HG03571 (cell line): ENCODE measurements at regions not wholly inside any gene's neighbourhood (a gene's known extent, or its start where the extent isn't known, plus 50 kb on each side); places are given as distances from the start of the nearest gene placed in this dataset.

Experiments used
- ATAC-seq: cut with Tn5 transposase; IDR thresholded peaks from one replicate; pipeline ENCODE4 v1.9.1; 2021; ENCODE audit not compliant: unreplicated experiment

DNA sequence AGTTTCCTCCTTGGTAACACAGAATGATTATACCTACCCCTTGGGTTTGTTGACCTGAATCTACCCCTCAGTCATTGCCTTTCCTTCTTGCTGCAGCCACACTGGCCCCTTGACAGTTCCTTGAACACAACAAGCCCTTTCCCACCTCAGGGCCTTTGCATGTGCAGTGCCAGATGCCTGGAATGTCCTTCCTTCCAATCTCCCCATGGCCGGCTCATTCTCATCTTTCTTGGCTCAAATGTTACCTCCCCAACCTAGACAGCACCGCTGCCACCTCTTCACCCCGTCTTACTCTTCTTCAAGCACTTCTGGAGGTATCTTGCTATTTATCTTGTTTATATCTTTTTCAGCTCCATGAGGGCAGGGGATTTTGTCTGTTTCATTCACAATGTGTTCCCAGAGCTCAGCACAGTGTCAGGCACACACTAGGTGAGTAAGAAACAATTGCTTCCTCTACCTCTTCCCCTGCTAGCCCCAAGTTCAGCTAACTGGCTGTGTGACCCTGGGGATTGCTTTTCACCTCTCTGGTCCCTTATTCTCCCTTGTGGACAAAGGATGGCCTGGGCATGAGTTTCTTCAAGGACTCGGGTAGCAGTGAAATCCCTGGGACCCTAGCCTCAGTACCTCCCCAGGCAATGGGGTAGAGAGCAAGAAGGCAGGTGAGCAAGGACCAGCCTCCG lies 121.5 kb downstream of the CEBPB start:
- no peak for ATAC-seq

DNA sequence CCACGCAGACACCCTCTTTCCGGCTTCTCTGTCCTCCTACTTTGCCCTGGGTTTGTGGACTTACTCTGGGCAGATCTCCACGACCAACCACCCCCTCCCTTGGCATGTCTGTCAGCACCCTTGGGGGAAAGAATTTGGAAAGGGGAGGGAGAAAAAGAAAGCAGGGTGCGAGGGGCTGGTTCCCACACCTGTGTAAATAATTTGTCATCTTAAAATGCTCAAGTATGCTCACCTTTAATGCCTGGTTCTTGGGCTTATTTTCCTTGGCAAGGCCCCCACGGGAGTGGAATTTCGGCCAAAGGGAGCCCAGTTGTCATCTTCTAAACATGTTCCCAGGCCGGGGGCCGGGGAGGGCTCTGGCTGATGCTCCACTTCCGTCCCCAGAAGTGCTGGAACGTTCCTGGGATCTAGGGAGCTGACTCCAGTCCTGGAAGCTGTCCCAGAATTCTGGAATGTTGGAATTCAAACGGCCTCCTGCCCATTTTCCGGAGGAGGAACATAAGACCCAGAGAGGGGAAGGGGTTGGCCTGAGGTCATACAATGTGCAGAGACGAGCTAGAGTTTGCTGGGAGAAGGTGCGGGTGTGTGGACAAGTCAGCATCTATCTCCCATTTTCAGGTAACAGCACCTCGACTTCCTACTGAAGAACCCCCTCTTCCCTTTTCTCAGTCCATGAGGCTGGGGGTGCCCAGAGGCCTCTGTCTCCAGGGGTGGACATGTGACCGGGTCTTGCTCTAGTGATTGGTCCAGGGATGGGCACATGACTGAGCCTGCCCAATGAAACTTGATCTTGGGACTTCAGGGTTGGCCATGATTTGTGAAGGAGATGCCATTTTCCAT lies 122.3 kb downstream of the CEBPB start:
- ATAC-seq = no peak

DNA sequence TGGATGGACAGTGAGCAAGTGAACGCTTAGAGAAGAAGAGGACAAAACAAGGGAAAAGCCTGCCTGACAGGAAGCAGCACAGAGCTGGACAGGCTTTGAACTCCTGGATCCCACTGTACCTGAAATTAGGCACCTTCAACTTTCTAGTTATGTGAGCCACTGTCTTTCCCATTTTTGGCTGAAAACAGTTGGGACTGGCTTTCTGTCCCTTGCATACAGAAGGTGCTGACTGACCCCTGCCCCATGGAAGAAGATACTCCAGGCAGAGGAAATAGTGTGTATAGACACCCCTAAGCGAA lies 122.8 kb downstream of the CEBPB start:
- ATAC-seq = no peak

DNA sequence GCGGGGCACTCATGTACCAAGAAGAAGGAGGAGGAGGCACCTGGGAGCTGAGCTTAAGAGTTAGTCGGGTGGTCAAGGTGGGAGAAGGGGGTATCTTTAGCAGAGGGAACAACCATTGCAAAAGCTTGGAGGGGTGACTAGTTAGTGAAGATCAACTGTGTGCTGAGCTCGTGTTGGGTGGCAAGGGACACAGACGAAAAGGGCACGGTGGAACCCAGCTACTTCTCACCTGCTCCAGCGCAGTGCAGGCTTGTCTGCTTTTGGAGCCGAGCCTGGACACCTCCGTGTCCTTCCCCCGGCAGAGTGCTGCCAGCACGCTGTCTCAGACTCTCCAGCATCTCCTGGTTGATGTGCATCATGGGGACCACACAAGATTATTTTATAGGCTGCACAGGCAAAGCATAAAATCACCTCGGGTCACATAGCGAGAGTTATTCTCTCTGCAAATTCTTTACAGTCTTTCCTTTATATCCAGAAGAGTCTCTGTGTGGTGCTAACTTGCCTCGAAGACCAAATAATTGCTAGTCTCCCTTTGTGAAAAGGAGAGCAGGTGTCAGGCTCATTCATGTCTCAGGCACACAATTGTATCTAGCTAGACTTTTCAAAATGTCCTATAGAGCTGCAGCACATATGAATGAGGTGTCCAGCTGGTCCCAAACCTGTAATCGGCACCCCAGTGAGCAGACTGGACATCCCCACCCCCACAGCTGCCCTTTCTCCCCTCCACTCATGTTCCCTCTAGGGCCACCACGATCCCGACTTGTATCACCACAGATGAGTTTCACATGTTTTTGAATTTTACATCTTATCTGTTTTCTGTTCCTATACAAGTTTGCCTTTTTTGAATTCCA lies 123.4 kb downstream of the CEBPB start:
- ATAC-seq = no peak

DNA sequence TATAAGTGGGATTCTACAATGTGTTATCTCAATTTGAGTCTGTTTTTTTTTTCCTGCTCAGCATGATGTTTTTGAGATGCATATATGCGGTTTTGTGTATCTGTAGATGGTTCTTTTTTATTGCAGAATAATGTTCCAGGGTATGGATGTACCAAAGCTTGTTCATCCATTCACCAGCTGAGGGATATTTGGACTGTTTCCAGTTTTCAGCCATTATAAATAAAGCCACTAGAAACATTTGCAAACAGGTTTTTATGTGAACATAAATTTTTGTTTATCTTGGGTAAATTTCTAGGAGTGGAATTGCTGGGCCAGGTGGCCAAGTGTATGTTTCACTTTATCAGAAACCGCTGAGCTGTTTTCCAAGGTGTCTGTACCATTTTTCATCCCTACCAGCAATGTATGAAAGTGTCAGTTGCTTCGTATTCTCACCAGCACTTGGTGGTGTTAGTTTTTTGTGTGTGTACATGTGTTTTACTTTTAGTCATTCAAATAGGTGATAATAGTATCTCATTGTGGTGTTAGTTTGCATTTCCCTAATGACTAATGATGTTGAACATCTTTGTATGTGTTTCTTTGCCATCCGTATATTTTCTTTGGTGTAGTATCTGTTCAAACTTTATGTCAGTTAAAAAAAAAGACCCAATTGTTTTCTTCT lies 124.2 kb downstream of the CEBPB start:
- ATAC-seq = no peak

DNA sequence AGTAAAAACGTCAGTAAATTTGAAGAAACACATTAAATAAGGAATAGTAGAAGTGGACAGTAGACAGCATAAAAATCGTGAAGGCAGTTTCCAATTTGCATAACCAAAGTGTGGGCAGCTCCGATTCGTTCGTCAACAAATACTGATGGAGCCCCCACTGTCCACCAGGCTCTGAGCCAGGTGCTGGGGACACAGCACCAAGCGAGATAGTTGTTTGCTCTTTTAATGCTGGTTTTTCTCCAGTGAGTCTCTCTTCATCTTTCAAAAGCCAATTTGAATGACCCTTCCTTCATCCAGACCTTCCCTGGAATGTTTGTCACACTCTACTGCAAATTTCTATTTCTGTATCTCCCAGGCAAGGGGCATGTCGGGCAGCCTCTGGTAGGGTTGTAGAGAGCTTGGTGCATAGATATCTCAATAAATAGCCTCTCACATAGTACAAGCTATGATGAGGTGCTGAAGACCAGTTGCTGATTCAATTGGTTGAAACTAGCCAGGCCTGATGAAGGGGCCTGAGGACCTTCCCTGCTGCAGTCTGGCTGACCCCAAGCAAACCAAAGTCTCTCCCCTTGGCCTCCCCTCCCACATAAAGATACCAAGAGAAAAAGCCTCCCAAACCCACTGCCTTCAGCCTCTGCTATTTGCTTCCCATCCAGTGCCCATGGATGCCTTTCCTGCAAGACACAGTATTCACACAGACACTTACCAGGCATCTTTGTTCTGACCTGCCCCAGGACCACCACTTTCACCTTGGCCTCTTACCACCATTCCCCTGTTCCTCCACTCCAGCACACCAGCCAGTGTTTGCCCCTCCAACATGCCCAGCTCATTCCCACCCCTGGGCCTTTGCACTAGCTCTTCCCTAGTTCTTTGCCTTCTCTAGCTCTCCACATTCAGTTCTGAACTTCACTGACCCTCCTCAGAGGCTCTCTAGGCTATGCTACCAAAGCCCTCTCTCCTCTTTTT lies 125.2 kb downstream of the CEBPB start:
- ATAC-seq = no peak

DNA sequence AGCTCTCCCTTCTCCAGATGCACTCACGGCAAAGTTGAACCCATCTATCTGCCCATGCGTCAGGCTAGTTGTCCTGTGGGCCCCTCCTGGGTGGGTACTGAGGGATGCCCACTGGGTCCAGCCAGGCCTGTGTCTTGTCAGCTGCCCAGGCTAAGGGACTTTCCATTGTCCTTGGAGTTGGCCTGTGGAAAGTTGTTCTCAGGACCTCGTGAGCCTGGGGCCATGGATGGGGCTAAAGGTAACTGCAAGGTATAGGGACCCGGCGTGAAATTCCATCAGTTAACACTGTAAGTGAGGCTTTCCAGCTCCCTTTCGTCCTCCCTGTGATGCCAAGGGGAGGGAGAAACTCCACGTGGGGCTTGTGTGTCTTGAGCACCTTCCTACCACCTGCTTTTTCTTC lies 126.5 kb downstream of the CEBPB start:
- ATAC-seq = no peak

DNA sequence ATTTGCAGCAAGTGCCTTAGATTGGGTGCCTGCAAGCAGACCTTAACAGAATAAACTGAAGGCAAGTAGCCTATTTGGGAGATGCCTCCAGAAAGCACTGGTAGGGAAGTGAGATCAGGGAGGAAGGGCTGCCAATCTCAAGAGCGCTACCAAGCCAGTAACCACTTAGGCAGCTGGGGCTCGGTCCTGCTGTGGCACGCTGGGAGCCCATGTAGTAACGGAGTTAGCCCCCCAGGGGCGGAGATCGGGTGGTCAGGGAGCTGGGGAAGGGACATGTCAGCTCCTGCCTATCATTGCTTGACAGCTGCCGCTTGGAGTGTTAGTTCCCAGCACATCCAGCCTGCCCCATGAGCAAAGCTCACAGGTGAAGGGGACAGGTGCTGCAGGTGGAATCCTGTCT lies 127.0 kb downstream of the CEBPB start:
- ATAC-seq = no peak

DNA sequence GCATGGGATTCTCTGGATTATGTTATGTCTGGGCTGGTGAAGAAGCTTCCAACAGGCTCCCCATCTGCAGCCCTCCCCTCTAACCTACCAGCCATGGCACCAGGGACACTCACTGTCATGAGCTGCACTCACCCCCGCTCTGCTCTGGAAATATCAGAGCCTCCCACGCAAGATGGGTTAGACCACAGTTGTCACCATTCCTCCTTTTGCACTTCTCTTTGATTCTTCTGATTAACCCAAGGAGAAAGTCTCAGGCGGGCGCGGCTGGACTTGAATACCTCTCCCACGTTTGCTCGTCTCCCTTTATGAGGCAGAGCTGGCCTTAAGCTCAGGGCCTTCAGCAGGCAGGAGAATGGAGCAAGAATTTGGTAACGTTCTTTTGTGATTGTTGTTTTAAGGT lies 128.1 kb downstream of the CEBPB start:
- no peak for ATAC-seq

DNA sequence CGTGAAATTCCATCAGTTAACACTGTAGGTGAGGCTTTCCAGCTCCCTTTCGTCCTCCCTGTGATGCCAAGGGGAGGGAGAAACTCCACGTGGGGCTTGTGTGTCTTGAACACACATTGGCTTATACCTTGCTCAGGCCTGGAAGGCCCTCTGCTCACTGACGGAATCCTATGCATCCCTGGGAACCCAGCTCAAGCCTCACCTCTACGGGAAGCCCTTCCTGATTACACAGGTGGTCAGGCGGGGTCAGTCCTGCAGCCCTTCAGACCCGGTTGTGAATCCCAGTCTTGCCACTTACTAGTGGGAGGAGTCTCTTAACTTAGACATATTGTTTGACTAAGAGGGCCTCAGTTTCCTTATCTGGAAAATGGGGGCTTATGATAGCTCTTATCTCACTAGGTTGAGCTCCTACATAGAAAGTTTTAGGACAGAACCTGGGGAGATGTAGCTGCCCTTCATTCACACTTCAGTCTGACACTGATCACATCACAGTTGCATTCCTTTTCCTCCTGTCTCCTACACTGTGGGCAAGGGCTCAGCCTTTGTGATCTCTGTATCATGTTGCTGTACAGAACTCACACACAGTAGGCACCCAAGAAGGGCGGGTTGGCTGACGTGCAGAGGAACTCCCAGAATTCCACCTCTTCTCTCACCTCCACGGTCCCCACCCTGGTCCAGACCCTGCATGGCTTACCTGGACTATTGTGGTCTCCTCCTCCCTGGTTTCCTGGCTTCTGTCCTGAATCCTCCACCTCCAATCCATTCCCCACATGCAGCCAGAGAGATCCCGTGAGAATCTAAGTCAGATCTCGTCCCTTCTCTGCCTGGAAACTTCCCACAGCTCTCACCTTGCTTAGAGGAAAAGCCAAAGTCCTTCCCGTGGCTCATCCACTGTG lies 129.6 kb downstream of the CEBPB start:
- ATAC-seq = no peak

DNA sequence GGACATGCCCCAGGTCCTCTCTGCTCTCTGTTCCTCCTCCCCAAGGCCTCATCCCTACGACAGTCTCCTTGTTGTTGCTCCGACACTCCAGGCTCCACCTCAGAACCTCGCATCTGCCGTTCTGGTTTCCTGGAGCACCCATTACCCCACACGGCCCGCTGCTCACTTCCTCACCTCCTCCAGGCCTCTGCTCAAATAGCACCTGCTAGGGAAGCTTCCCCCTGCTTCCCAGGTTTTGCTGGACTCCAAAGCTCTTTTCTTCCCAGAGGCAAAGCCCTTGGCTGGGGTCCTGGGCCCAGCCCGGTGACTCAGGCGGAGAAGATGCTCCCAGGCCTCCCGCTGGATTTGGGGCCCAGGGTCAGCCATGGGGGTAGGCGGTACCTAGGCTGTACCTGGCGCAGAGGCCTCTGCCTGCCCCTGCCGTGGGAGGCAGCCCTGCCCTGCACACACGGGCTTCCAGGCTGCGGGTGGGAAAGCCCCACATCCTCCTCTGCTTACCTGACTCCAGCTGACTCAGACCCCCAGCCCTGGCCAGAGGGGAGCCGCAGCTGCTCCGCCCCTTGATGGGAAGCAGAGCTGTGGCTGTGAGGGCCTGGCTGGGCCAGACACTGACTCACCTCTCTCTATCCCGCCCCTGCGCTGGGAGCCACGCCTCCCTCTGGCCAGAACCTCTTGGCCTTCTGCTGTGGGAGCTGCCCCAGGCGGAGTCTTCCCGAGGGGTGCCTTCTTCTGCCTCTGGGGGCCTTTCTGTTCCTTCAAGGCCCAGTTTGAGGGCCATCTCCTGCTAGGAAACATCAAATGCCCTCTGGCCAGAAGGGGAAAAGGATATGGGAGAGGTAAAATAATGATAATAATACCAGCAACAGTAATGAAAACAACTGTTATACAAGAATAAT lies 130.5 kb downstream of the CEBPB start:
- no peak for ATAC-seq

DNA sequence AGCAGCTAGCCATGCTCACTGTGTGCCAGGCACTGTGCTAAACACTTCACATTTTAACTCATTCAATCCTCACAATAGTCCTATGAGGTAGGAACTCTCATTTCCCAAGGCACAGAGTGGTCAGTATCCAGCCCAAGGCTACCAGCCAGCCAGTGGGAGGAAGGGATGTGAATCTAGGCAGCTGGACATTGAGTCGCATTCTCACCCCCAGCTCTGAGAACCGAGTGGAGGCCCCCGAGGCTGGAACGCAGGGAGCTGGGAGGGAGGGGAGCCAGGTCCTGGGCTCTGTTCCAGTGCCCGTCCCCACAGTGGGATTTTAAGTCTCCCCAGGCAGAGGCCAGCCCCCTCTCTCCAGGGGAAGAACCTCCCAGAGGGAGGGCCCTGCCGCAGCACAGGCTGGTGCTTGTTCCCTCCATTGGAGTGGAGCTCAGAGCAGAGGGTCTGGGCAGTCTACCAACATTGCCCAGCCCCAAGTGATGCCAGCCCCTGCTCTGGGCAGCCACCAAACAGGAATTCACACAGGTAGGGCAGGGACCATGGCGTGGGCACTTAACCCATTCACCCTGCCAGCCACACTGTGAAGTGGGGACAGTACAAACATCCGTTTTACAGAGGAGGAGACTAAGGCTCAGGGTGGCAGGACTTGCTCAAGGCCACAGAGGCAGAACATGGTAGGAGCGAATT lies 131.3 kb downstream of the CEBPB start:
- no peak for ATAC-seq

DNA sequence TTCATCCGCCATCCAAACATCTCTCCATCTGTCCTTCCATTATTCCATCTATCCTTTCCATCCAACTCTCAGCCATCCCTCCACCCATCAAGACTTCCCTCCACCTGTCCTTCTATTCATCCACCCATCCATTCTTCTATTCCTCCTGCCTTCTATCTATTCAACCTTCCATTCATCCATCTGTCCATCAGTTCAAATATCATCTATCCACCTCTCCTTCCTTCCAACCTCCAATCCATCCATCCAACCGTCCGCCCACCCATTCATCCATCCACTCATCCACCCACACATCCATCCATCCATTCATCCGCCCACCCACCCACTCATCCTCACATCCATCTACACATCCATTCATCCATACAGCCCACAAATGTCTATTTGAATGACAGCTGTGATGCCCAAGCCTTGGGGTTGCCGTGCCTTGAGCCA lies 132.1 kb downstream of the CEBPB start:
- no peak for ATAC-seq

DNA sequence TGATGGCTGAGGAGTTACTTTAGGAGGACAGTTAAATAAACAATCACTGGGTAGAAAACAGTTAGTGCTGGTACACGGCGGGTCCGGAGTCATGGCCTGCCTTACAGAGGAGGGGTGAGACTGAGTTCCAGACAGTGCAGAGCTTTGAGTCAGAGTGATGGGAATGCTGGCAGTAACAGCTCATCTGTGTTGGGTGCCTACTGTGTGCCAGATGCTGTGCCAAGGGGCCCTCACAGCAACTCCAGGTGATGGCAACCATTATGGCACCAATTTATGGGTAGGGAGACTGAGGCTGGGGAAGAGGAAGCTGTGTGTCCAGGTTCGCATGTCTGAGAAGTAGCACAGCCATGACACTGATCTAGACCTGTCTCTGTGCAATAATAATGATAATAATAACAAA lies 132.6 kb downstream of the CEBPB start:
- ATAC-seq = no peak

DNA sequence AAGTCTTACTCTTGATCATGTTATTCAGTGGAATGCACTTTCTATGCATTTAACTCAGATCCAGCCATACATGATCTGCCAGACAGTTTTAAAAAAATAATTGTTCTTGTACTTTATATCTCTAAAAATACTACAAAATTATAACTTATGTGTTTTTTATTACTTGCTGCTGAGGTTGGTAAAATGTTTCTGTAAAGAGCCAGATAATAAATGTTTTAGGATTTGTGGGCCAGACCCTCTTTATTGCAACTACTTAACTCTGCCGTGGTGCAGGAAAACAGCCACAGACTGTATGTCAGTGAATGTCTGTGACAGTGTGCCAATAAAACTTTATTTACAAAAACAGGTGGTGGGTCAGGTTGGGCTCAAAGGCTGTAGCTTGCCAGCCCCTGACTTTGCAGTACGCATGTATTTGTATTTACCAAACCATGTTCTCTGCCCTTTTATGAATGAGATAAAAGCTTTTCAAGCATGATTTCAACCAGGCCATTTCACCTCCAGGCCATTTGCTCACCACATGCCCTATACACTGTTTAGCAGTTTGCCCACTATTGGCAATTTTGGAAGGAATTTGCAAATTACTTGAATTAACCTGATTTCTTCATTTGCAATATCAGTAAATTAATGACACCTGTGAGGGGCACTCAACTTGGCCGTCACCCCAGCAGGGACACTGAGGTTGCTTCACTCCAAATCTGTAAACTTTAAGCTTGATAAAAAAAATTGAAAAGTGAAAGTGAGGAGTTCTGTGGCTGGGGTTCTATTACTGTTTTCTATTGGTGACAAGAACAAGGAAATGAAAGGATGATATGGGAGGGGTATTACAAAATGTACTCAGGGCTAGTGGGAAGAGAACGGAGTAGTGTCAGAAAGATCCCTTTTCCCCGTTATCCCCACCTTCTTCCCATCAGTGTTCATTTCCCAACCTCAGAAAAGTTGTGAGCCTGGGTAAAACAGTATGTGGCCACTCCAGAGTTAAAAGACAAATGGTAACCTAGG lies 133.4 kb downstream of the CEBPB start:
- no peak for ATAC-seq

DNA sequence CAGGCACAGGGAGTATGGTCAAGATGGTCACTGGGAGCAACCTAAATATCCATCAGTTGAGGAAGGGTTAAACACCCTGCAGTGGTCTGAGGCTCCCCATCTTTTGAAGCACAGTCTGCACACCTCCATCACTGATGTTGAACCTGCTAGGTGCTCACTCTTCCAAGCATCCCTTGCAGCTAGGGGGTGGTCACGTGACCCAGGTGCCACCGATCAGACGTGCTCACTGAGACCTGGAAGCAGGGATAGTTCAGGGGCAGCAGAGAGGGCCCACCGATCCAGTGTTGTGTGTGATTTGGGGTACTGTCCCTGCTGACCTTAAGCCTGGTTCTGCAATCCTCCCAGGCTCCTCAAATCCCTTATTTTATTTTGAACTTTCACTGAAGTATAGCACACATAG lies 134.6 kb downstream of the CEBPB start:
- ATAC-seq = no peak
